Stimulated activated naive B cell treated with anti-CD40 and anti-IgM and Interleukin-4, amounts not matched to agents 10 μg/mL and 1 μg/mL and 100 μg/mL, for 72 hours (primary cell): ENCODE measurements at regions not wholly inside any gene's neighbourhood (a gene's known extent, or its start where the extent isn't known, plus 50 kb on each side); places are given as distances from the start of the nearest gene placed in this dataset.

Experiments used
- ATAC-seq, 2 donors: fragments of 150-1000 bp; cut with Tn5 transposase; replicated peaks; 2 replicates each; pipeline ENCODE4 v1.10.0; 2021; ENCODE audit warnings: moderate library complexity in 1 of 2
- DNase-seq: peaks from one replicate; pipeline ENCODE4 v3.0.0; 2021
- H3K27ac Mint-ChIP-seq: one replicate; pipeline ENCODE4 v1.8.0; 2022; ENCODE audit warnings: mild to moderate bottlenecking, mixed read lengths
- H3K27me3 Mint-ChIP-seq, 2 donors: one replicate each; pipeline ENCODE4 v1.8.0; 2022; ENCODE audit warnings: mixed read lengths in 2 of 2
- H3K36me3 Mint-ChIP-seq, 2 donors: one replicate each; pipeline ENCODE4 v1.8.0; 2022; ENCODE audit warnings: mixed read lengths in 2 of 2, mild to moderate bottlenecking in 1 of 2
- H3K4me1 Mint-ChIP-seq, 2 donors: one replicate each; pipeline ENCODE4 v1.8.0; 2022; ENCODE audit warnings: mixed read lengths in 2 of 2, mild to moderate bottlenecking in 1 of 2
- H3K4me3 Mint-ChIP-seq, 2 donors: one replicate each; pipeline ENCODE4 v1.8.0; 2022; ENCODE audit warnings: mild to moderate bottlenecking in 2 of 2, mixed read lengths in 2 of 2, moderate library complexity in 1 of 2
- H3K9me3 Mint-ChIP-seq, 2 donors: one replicate each; pipeline ENCODE4 v1.8.0; 2022; ENCODE audit warnings: mixed read lengths in 2 of 2, mild to moderate bottlenecking in 1 of 2

DNA sequence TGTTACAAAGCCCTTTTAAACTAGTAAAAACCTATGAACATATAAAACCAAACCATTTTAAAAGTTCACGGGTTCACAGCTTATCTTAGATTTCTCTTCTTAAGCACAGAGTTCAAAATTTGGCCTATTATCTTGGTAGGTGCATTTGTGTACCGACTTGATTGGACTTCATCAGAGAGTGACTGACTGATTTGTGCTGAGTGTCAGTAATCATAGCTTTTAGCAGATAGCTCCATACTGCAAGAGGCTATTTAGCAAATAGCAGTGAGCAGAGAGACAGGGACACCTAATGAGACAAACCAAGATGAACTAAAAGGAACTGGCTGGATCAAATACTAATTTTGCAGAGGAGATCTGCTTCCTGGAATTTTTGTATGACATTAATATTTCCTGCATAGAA is 274.5 kb downstream of the PRR16 start:
- Mint-ChIP-seq H3K27me3 (no peaks in the 10 kb centered on the region), H3K27ac (no peak overlapping the region), H3K9me3 (no peaks in the 10 kb centered on the region), H3K36me3 (no peaks in the 10 kb centered on the region), H3K4me1 (no peaks in the 10 kb centered on the region), H3K4me3 (no peak overlapping the region)
- no peak for ATAC-seq
- DNase-seq = no peak

DNA sequence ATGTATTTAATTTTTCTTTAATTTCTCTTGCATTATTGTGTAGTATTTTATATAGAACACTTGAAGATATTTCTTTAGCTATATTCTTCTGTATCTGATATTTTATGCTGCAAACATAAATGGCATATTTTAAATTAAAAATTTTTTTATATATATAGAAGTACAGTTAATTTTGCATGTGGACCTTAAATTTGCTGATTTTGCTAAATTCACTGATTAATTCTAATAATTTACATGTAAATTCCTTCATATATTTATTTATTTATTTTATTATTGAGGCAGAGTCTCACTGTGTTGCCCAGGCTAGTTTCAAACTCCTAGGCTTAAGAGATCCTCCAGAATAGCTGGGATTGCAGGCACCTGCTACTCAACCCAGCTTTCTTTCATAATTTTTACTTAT is 276.9 kb downstream of the PRR16 start:
- no peaks in the 10 kb centered on the region for H3K36me3 Mint-ChIP-seq
- H3K27ac Mint-ChIP-seq = no peak overlapping the region
- no peaks in the 10 kb centered on the region for H3K27me3 Mint-ChIP-seq
- ATAC-seq = no peak
- no peak overlapping the region for H3K4me3 Mint-ChIP-seq
- H3K4me1 Mint-ChIP-seq = no peaks in the 10 kb centered on the region
- H3K9me3 Mint-ChIP-seq = no peaks in the 10 kb centered on the region
- DNase-seq = no peak

DNA sequence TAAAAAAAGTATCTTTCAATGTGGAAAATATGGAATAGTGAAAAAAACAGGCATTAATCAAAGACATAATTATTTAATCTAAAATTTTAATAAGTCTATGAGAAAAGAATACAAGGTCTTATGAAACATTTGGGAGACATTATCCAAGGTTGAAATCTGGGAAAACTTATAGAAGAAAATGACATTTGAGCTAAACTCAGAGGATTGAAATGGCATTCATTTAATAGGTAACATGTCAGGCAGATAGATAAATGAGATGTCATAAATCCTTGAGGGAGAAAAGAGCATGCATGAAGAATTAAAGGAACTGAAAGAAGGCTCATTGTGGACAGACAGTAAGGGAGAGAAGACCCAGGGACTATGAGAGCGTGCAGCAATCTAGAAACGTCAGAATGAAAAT is 284.4 kb downstream of the PRR16 start:
- Mint-ChIP-seq H3K36me3 (no peaks in the 10 kb centered on the region), H3K9me3 (peaks cover 0 to 1% of the 10 kb centered on the region in 2 donors), H3K4me3 (no peak overlapping the region), H3K27me3 (no peaks in the 10 kb centered on the region), H3K4me1 (no peaks in the 10 kb centered on the region), H3K27ac (no peak overlapping the region)
- DNase-seq (no peak), ATAC-seq (no peak)

DNA sequence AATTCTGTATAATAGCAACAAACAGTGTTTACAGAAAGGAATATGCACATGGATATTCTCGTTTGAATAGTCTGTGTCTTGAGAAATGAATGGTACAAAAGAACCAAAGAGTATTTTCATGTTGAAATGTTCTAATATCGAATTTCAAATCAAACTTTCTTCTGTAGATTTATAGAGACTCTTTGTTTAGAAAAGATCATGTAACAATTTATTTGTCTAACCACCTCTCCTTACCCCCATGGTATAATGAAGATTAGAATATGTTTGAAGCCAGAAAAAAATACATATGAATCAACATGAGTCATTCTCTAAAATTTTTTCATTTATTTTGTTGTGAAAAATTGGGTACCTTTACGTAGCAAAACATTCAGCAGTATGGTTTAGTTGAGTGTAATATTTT is 285.6 kb downstream of the PRR16 start:
- no peak for ATAC-seq
- peaks cover 0 to 1% of the 10 kb centered on the region in 2 donors for H3K9me3 Mint-ChIP-seq
- no peaks in the 10 kb centered on the region for H3K36me3 Mint-ChIP-seq

DNA sequence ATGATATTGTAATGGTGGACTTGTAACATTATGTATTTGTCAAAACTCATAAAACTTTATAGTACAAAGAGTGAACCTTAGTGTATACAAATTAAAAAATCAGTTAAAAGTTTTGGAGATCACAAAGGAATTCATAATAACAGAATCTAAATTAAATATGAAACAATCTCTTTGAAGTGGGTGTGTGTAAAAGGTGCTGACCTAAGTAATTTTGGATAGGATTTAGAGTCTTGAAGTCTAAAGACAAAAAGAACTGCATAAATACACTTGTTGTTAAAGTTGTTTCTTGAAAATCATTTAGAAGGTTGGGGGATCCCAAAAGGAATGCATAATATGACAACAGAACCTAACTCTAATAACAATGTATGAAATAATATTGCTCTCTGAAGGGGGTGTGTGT is 295.5 kb downstream of the PRR16 start:
- no peak for DNase-seq
- ATAC-seq = no peak
- Mint-ChIP-seq H3K9me3 (peaks cover 5 to 12% of the 10 kb centered on the region in 2 donors), H3K27me3 (no peaks in the 10 kb centered on the region), H3K27ac (no peak overlapping the region), H3K4me1 (no peaks in the 10 kb centered on the region), H3K36me3 (no peaks in the 10 kb centered on the region), H3K4me3 (no peak overlapping the region)

More for the DNA sequence above, 285.6 kb downstream of the PRR16 start:
- DNase-seq = no peak
- Mint-ChIP-seq H3K27ac (no peak overlapping the region), H3K4me3 (no peak overlapping the region), H3K4me1 (no peaks in the 10 kb centered on the region), H3K27me3 (no peaks in the 10 kb centered on the region)

DNA sequence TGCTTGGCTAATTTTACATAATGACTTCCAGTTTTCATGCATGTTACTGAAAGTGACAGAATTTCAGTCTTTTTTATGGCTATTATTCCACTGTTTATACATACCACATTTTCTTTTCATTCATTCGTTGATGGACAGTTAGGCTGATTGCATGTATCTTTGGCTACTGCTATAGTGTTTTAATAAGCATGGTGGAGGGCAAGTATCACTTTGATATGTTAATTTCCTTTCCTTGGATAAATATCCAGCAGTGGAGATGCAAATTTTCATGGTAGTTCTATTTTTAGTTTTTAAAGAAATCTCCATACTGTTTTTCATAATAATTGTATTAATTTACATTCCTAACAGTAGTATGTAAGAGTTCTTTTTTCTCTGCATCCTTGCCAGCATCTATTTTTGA is 297.9 kb downstream of the PRR16 start:
- DNase-seq = no peak
- Mint-ChIP-seq H3K36me3 (no peaks in the 10 kb centered on the region), H3K9me3 (peaks cover 1 to 3% of the 10 kb centered on the region in 2 donors), H3K27me3 (no peaks in the 10 kb centered on the region), H3K4me1 (no peaks in the 10 kb centered on the region), H3K4me3 (no peak overlapping the region), H3K27ac (no peak overlapping the region)
- no peak for ATAC-seq

DNA sequence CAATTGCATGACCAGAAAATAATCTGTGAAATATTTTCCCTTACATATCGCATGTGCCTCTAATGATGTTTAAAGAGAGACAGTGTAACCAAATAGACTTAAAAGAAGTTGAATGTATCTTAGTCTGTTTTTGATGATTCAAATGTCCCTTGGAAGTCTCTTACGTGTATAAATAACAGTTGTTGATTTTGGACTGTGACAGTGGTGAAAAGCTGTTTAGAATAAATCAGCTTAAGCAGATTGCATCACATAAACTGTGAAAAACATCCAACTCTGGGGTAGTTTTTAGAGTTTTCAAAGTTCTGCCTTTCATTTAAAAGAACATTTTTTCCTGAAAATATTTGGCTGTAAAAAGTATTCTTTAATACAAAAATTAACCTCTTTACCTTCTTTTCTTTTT is 301.1 kb downstream of the PRR16 start:
- Mint-ChIP-seq H3K27me3 (no peaks in the 10 kb centered on the region), H3K9me3 (peaks cover 0 to 1% of the 10 kb centered on the region in 2 donors), H3K36me3 (no peaks in the 10 kb centered on the region), H3K4me1 (peaks cover 0 to 7% of the 10 kb centered on the region in 2 donors), H3K27ac (no peak overlapping the region), H3K4me3 (no peak overlapping the region)
- no peak for ATAC-seq
- no peak for DNase-seq

DNA sequence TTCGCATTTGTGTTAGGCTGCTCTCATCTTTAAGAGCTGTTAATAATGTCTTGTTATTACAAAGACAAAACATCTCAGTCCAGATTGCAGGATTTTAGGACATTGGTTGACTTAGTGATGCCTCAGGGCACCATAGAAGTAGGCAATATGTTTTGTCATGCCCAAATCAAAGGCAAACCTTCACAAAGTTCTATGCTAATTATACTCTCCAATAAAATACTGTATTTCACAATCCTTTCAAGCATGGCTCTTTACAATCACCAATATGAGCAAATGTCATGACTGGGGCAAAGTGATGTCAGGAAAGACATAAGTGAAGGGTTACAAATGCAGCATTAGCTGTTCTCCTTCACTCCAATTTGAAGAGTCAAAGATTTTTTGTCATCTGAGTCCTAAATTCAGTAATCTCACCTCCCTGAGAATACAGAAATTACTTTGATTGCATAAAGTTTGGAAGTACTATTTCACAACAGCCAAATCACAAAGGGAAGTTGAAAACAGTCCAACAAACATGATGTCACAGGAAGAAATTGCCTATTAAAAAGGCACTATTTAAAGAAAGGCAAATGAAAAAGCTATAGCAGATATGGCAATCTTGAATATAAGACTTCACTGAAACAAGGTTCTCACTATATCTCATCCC is 303.2 kb downstream of the PRR16 start:
- H3K27ac Mint-ChIP-seq = no peak overlapping the region
- H3K9me3 Mint-ChIP-seq = peaks cover 0 to 1% of the 10 kb centered on the region in 2 donors
- DNase-seq = no peak
- peaks cover 0 to 7% of the 10 kb centered on the region in 2 donors for H3K4me1 Mint-ChIP-seq
- no peak overlapping the region for H3K4me3 Mint-ChIP-seq
- no peaks in the 10 kb centered on the region for H3K36me3 Mint-ChIP-seq
- no peaks in the 10 kb centered on the region for H3K27me3 Mint-ChIP-seq
- no peak for ATAC-seq

DNA sequence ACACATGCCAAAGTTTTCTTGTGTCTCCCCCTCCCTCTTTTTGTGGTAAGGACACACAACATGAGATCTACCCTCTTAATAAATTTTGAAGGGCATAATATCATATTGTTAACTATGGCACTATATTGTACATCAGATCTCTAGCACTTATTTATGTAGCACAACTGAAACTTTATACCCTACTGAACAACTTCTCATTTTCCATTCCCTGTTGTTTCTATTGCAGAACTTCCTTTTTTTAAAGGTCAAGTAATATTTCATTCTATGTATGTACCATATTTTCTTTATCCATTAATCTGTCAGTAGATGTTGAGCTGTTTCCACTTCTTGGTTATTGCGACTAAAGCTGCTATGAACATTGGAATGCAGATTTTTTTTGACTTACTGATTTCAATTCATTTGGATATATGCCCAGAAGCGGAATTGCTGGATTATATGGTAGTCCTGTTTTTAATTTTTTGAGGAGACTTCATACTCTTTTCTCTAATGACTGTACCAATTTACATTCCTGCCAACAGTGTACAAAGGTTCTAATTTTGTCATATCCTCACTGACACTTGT is 305.3 kb downstream of the PRR16 start:
- peaks cover 0 to 7% of the 10 kb centered on the region in 2 donors for H3K4me1 Mint-ChIP-seq
- no peak overlapping the region for H3K4me3 Mint-ChIP-seq
- ATAC-seq (peak; percentile 77 to 83), DNase-seq (no peak)
- H3K27me3 Mint-ChIP-seq = no peaks in the 10 kb centered on the region
- H3K9me3 Mint-ChIP-seq = peaks cover 0 to 1% of the 10 kb centered on the region in 2 donors
- peak overlapping the region; percentile 14 for H3K27ac Mint-ChIP-seq
- no peaks in the 10 kb centered on the region for H3K36me3 Mint-ChIP-seq

DNA sequence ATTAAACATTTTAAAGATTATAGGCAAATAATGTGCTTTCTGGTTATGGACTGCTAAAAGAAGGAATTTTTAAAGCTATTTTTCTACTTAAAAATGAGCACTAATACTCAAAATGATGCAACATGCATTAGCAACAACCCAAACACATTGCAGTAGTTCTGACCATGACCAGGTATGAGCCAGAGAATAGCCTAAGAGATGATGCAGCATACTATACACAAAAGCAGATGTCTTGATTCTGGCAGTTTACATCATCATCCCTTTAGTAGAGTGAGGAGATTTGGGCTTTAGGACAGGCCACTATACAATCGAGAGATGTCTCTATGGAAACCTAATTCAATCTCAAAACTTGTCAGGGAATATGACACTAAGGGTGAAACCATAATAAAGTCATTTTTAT is 307.1 kb downstream of the PRR16 start:
- ATAC-seq = no peak
- no peak overlapping the region for H3K4me3 Mint-ChIP-seq
- H3K4me1 Mint-ChIP-seq = peaks cover 0 to 7% of the 10 kb centered on the region in 2 donors
- H3K9me3 Mint-ChIP-seq = peaks cover 0 to 5% of the 10 kb centered on the region in 2 donors
- no peaks in the 10 kb centered on the region for H3K36me3 Mint-ChIP-seq
- no peaks in the 10 kb centered on the region for H3K27me3 Mint-ChIP-seq
- H3K27ac Mint-ChIP-seq = no peak overlapping the region
- DNase-seq = no peak

DNA sequence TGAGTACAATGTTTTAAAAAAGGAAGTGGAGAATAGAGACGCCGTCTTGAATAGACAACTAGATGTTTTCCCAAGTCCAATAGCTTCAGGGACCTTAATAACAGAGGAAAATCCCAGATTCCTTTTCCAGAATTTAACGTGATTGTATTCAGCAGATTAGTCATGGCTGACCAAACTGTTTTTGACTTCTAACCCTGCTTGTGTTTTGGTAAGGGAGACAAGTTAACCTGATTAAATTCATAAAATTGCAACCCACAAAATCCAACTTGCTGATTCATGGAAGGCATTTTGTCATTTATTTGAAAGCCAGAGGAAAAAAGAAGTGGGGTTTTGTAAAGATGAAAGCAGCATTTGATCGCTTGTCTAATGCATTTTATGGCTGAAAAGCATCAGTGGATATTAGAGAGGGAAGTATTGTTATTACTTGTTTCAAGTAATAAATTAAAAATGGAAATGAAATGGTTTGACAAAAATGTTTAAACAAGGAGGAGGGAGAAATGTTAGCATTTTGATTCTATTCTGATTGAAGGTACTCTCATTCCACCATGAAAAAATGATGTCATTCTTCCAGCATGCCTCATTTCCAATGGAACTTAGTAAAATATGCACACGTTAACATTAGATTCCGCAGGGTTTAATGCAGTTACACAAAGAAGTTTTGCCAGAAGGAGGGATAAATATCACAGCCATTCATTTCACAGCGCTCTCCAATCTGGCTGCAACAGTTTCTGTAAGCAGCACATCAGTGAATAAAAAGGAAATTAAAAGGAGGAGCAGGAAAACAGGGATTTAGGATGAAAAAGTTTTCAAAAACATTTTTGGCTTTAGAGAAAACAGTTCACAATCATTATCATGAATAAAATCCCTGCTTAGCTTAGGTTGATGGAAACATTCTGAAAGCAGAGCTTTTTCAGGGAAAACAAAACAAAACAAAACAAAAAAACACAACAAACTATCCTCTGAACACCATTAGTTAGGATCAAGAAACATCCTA is 314.7 kb downstream of the PRR16 start:
- Mint-ChIP-seq H3K36me3 (no peaks in the 10 kb centered on the region), H3K27ac (no peak overlapping the region), H3K9me3 (peaks cover 0 to 5% of the 10 kb centered on the region in 2 donors), H3K4me3 (no peak overlapping the region), H3K4me1 (no peaks in the 10 kb centered on the region), H3K27me3 (no peaks in the 10 kb centered on the region)
- no peak for DNase-seq
- ATAC-seq = no peak

DNA sequence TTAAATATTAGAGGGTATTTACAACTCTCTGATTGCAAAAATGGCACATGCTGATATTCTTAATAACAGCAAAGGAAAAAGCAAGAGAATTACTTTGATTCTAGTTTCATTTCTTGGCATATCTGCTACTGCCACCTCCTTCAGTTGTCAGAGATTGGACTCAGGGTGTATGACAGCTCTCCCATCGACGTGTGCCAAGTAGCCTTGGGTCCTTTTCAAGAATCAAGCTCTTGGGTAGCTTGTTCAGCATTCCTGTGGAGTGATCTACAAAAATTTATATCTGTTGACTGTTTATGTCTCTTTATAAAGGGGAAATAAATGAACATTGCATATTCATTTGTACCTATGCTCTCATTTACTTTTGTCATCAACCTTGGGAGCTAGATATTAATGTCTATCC is 315.6 kb downstream of the PRR16 start:
- Mint-ChIP-seq H3K4me1 (no peaks in the 10 kb centered on the region), H3K4me3 (no peak overlapping the region), H3K9me3 (peaks cover 0 to 5% of the 10 kb centered on the region in 2 donors), H3K27me3 (no peaks in the 10 kb centered on the region), H3K36me3 (no peaks in the 10 kb centered on the region), H3K27ac (no peak overlapping the region)
- DNase-seq (no peak), ATAC-seq (no peak)

DNA sequence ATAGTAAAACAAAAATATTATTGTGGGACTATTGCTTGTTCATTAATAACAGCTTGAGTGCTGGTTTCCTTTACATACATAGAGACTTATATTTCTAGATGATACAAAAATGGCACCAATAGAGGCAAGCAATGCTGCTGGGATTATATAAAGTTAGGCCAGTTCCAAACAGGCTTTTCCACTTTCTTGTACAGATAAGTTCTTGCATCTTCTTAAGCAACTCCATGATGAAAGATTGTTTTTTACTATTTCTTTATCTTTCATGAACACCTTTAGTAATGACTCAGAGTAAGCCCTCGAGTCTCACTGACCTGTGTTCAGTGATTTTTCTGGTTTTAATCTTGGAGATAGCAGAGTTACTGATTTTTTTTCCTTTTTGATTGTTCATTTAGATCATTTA is 324.4 kb downstream of the PRR16 start:
- Mint-ChIP-seq H3K27ac (no peak overlapping the region), H3K4me3 (no peak overlapping the region), H3K9me3 (no peaks in the 10 kb centered on the region), H3K36me3 (no peaks in the 10 kb centered on the region), H3K4me1 (no peaks in the 10 kb centered on the region), H3K27me3 (no peaks in the 10 kb centered on the region)
- no peak for DNase-seq
- no peak for ATAC-seq

DNA sequence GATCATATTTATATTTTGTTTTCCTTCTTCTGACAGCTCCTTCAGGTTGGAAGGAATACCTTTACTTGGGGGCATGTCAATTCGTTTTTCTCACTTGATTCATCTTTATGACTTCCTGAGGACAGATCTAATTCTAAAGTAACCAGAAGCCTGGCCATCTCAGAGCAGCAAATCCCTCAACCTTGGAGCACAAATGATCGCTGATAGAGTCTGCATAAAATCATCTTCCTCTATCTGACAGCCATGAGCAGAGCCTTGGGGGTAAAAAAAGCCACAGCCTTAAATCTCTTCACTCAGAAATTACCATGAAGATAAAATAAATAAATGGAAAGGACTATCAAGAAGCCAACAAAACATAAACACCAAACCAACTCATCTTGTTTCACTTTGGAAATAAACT is 325.8 kb downstream of the PRR16 start:
- Mint-ChIP-seq H3K4me1 (no peaks in the 10 kb centered on the region), H3K36me3 (no peaks in the 10 kb centered on the region), H3K27ac (no peak overlapping the region), H3K27me3 (no peaks in the 10 kb centered on the region), H3K9me3 (no peaks in the 10 kb centered on the region), H3K4me3 (no peak overlapping the region)
- ATAC-seq = no peak
- DNase-seq = no peak

DNA sequence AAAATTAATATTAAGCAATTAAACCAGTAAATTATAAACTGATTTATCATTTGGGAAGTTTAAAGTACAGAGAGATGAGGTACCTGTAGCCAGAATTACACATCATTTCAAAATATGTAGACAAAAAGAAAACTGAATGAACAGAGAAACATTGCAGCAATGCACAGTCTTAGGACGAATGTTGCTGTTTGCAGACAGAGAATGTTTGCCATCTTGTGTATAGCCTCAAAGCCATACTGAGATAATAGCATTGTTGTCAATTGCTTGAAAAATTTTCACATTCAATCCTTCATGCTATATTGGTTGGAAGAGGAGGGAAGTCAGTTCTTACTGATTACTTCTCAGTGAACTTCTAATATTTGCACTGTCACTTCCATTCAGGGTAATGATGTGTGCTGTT is 326.2 kb downstream of the PRR16 start:
- H3K9me3 Mint-ChIP-seq = no peaks in the 10 kb centered on the region
- no peaks in the 10 kb centered on the region for H3K27me3 Mint-ChIP-seq
- DNase-seq (no peak), ATAC-seq (no peak)
- no peaks in the 10 kb centered on the region for H3K4me1 Mint-ChIP-seq
- H3K36me3 Mint-ChIP-seq = no peaks in the 10 kb centered on the region
- no peak overlapping the region for H3K27ac Mint-ChIP-seq
- H3K4me3 Mint-ChIP-seq = no peak overlapping the region
